ENCODE measurements at regions not wholly inside any gene's neighbourhood (a gene's known extent, or its start where the extent isn't known, plus 50 kb on each side); places are given as distances from the start of the nearest gene placed in this dataset.

GRCh38 chr1:185530215-185530614 lies 204.0 kb upstream of the HMCN1 start (continued):
- TF ChIP-seq ZNF18 (CRISPR knock-in tag; IDR thresholded peaks at IDR 0.05; ENCODE audit: insufficient replicate concordance): no peak

- WGBS (ENCODE audit: low lambda C conversion rate): 64% methylated on average over 3 of the region's 3 CpGs
- FAIRE-seq (no peak), ATAC-seq (no peak), DNase-seq (ENCODE audit: low spot score) (no peak)
- in situ Hi-C loops (cut with HindIII; ENCODE audit: extremely low pct_ligation_motif_present, low pct_unique_long_range_greater_than_20kb) (no loop called here), intact Hi-C loops (cut with micrococcal nuclease; ENCODE audit: unreplicated experiment) (no loop called here)
- Histone ChIP-seq H3K79me2 (ENCODE audit: insufficient read depth, low read length) (no peaks in the 10 kb centered on the region), H3K27ac (ENCODE audit: extremely low read length, insufficient read depth, low read length) (no peak overlapping the region), H3K4me1 (ENCODE audit: insufficient read depth, low read length) (no peaks in the 10 kb centered on the region), H3K36me3 (replicated peaks in 1 of 2; ENCODE audit: control insufficient read depth in 1 of 2, insufficient read depth in 2 of 2, low read length in 2 of 2) (no peaks in the 10 kb centered on the region), H3K4me2 (ENCODE audit: low read depth, low read length) (no peak overlapping the region), H3K27me3 (ENCODE audit: control insufficient read depth in 1 of 2, insufficient read depth in 2 of 2, low read length in 2 of 2) (no peaks in the 10 kb centered on the region), H3K4me3 (replicated peaks in 1 of 3; ENCODE audit: insufficient read depth in 1 of 3, low read depth in 2 of 3, low read length in 3 of 3) (no peak overlapping the region), H4K20me1 (ENCODE audit: insufficient read depth, low read length) (no peaks in the 10 kb centered on the region), H2AFZ (ENCODE audit: low read length) (no peak overlapping the region), H3K9me3 (ENCODE audit: low read length) (no peaks in the 10 kb centered on the region; the same call in 1 of the 2 replicates), H3K9ac (ENCODE audit: insufficient read depth, low read depth, low read length) (no peak overlapping the region)
- BruUV-seq (replicated peaks): no TSS peak
- no peak for TF ChIP-seq HDAC6 (IDR thresholded peaks at IDR 0.05; ENCODE audit: low read depth, low read length)
- TF ChIP-seq CHCHD3 (CRISPR knock-in tag; IDR thresholded peaks at IDR 0.05): no peak
- TF ChIP-seq CBX5 (CRISPR knock-in tag; IDR thresholded peaks at IDR 0.05; ENCODE audit: borderline replicate concordance): no peak
- TF ChIP-seq ZNF878 (CRISPR knock-in tag; IDR thresholded peaks at IDR 0.05): no peak
- TF ChIP-seq ZNF33B (CRISPR knock-in tag; IDR thresholded peaks at IDR 0.05): no peak
- TF ChIP-seq ZNF629 (CRISPR knock-in tag; conservative IDR thresholded peaks at IDR 0.05): no peak
- TF ChIP-seq DBP (CRISPR knock-in tag; IDR thresholded peaks at IDR 0.05; ENCODE audit: not compliant biosample characterization): no peak
- no peak for TF ChIP-seq ZNF562 (CRISPR knock-in tag; IDR thresholded peaks at IDR 0.05; ENCODE audit: borderline replicate concordance)
- TF ChIP-seq ZNF557 (CRISPR knock-in tag; IDR thresholded peaks at IDR 0.05): no peak
- no peak for TF ChIP-seq PPARG (CRISPR knock-in tag; conservative IDR thresholded peaks at IDR 0.05)
- TF ChIP-seq NR1H2 (CRISPR knock-in tag; IDR thresholded peaks at IDR 0.05; ENCODE audit: borderline replicate concordance, low read depth): no peak
- no peak for TF ChIP-seq KMT2B (CRISPR knock-in tag; IDR thresholded peaks at IDR 0.05)
- no peak for TF ChIP-seq TEAD2 (CRISPR knock-in tag; IDR thresholded peaks at IDR 0.05)
- no peak for TF ChIP-seq MAFK (conservative IDR thresholded peaks at IDR 0.05 in 1 of 2, IDR thresholded peaks at IDR 0.05 in 1 of 2; ENCODE audit: low read length in 2 of 2)
- TF ChIP-seq ZUFSP (CRISPR knock-in tag; IDR thresholded peaks at IDR 0.05; ENCODE audit: borderline replicate concordance): no peak
- no peak for TF ChIP-seq ISL2 (CRISPR knock-in tag; IDR thresholded peaks at IDR 0.05)
- no peak for TF ChIP-seq ZNF564 (CRISPR knock-in tag; IDR thresholded peaks at IDR 0.05)
- TF ChIP-seq ZNF841 (CRISPR knock-in tag; IDR thresholded peaks at IDR 0.05; ENCODE audit: borderline replicate concordance): no peak
- TF ChIP-seq RXRA (CRISPR knock-in tag; IDR thresholded peaks at IDR 0.05): no peak
- ChIA-PET POLR2A (no interaction called here), CTCF (ENCODE audit: low intra/inter-chr PET ratio, low total read pairs) (no interaction called here)
Measured at GRCh38 chr1:185529673-185530072, 204.5 kb upstream of the HMCN1 start.
